Stimulated activated effector memory CD8-positive, alpha-beta T cell treated with anti-CD3 and anti-CD28 coated beads, Interleukin-12 subunit alpha, Interleukin-12 subunit beta, amount 100 ng/mL, for 72 hours (primary cell): ENCODE measurements at regions not wholly inside any gene's neighbourhood (a gene's known extent, or its start where the extent isn't known, plus 50 kb on each side); places are given as distances from the start of the nearest gene placed in this dataset.

Source experiments
- ATAC-seq: fragments of 150-1000 bp; cut with Tn5 transposase; 2 replicates; pipeline ENCODE4 v1.10.0; 2021
- DNase-seq, 2 donors: peaks; one replicate each; pipeline ENCODE4 v3.0.0; 2021 to 2022; ENCODE audit warnings: low spot score in 2 of 2
- H3K27ac Mint-ChIP-seq: one replicate; pipeline ENCODE4 v1.8.0; 2022; ENCODE audit warnings: mild to moderate bottlenecking, mixed read lengths
- H3K36me3 Mint-ChIP-seq: one replicate; pipeline ENCODE4 v1.8.0; 2022; ENCODE audit warnings: mild to moderate bottlenecking, mixed read lengths
- H3K4me1 Mint-ChIP-seq: one replicate; pipeline ENCODE4 v1.8.0; 2022; ENCODE audit warnings: mixed read lengths
- H3K4me3 Mint-ChIP-seq: one replicate; pipeline ENCODE4 v1.8.0; 2022; ENCODE audit warnings: mild to moderate bottlenecking, mixed read lengths
- H3K9me3 Mint-ChIP-seq: one replicate; pipeline ENCODE4 v1.8.0; 2022; ENCODE audit warnings: mixed read lengths

GRCh38 chr5:112616812-112617547 lies 120.7 kb upstream of the APC start:
- H3K36me3 Mint-ChIP-seq, result no peaks in the 10 kb centered on the region
- H3K4me3 Mint-ChIP-seq, result no peak overlapping the region
- no peaks in the 10 kb centered on the region for H3K9me3 Mint-ChIP-seq
- no peak for ATAC-seq
- DNase-seq, result no peak
- no peaks in the 10 kb centered on the region for H3K4me1 Mint-ChIP-seq
- H3K27ac Mint-ChIP-seq, result no peak overlapping the region

- no peak for ATAC-seq
- no peak for DNase-seq
- no peak overlapping the region for H3K27ac Mint-ChIP-seq
- no peaks in the 10 kb centered on the region for H3K9me3 Mint-ChIP-seq
- no peaks in the 10 kb centered on the region for H3K4me1 Mint-ChIP-seq
- H3K4me3 Mint-ChIP-seq, result no peak overlapping the region
- H3K36me3 Mint-ChIP-seq, result no peaks in the 10 kb centered on the region
Observed at GRCh38 chr5:112625246-112625645, 112.4 kb upstream of the APC start.

GRCh38 chr5:112625689-112626438 lies 111.8 kb upstream of the APC start:
- DNase-seq (no peak), ATAC-seq (no peak)
- Mint-ChIP-seq H3K4me1 (no peaks in the 10 kb centered on the region), H3K9me3 (no peaks in the 10 kb centered on the region), H3K4me3 (no peak overlapping the region), H3K27ac (no peak overlapping the region), H3K36me3 (no peaks in the 10 kb centered on the region)

- ATAC-seq, result no peak
- H3K36me3 Mint-ChIP-seq, result no peaks in the 10 kb centered on the region
- H3K27ac Mint-ChIP-seq, result no peak overlapping the region
- DNase-seq, result no peak
- H3K4me1 Mint-ChIP-seq, result no peaks in the 10 kb centered on the region
- no peak overlapping the region for H3K4me3 Mint-ChIP-seq
- no peaks in the 10 kb centered on the region for H3K9me3 Mint-ChIP-seq
Observed at GRCh38 chr5:112626715-112627114, 111.0 kb upstream of the APC start.

GRCh38 chr5:112628214-112628980 lies 109.3 kb upstream of the APC start:
- peaks cover 3% of the 10 kb centered on the region for H3K9me3 Mint-ChIP-seq
- ATAC-seq, result peak; percentile 11
- no peaks in the 10 kb centered on the region for H3K4me1 Mint-ChIP-seq
- H3K27ac Mint-ChIP-seq, result no peak overlapping the region
- no peaks in the 10 kb centered on the region for H3K36me3 Mint-ChIP-seq
- no peak overlapping the region for H3K4me3 Mint-ChIP-seq
- DNase-seq, result no peak

GRCh38 chr5:112630246-112631009 lies 107.3 kb upstream of the APC start:
- Mint-ChIP-seq H3K4me3 (no peak overlapping the region), H3K4me1 (no peaks in the 10 kb centered on the region), H3K9me3 (peaks cover 3% of the 10 kb centered on the region), H3K27ac (no peak overlapping the region), H3K36me3 (no peaks in the 10 kb centered on the region)
- DNase-seq (no peak), ATAC-seq (no peak)

- ATAC-seq (no peak), DNase-seq (no peak)
- peaks cover 3% of the 10 kb centered on the region for H3K9me3 Mint-ChIP-seq
- no peaks in the 10 kb centered on the region for H3K36me3 Mint-ChIP-seq
- no peak overlapping the region for H3K27ac Mint-ChIP-seq
- H3K4me1 Mint-ChIP-seq, result no peaks in the 10 kb centered on the region
- H3K4me3 Mint-ChIP-seq, result no peak overlapping the region
Observed at GRCh38 chr5:112634166-112634565, 103.5 kb upstream of the APC start.

- Mint-ChIP-seq H3K36me3 (no peaks in the 10 kb centered on the region), H3K4me1 (no peaks in the 10 kb centered on the region), H3K9me3 (peaks cover 3% of the 10 kb centered on the region), H3K4me3 (no peak overlapping the region), H3K27ac (no peak overlapping the region)
- ATAC-seq, result no peak
- DNase-seq, result no peak
Observed at GRCh38 chr5:112634796-112635195, 102.9 kb upstream of the APC start.

- no peak overlapping the region for H3K4me3 Mint-ChIP-seq
- H3K36me3 Mint-ChIP-seq, result no peaks in the 10 kb centered on the region
- H3K27ac Mint-ChIP-seq, result no peak overlapping the region
- no peaks in the 10 kb centered on the region for H3K4me1 Mint-ChIP-seq
- no peak for ATAC-seq
- DNase-seq, result no peak
- H3K9me3 Mint-ChIP-seq, result peaks cover 3% of the 10 kb centered on the region
Observed at GRCh38 chr5:112635276-112635675, 102.4 kb upstream of the APC start.

GRCh38 chr5:112635771-112636731 lies 101.6 kb upstream of the APC start:
- Mint-ChIP-seq H3K9me3 (peaks cover 3% of the 10 kb centered on the region), H3K27ac (no peak overlapping the region), H3K36me3 (no peaks in the 10 kb centered on the region)

GRCh38 chr5:112636751-112637150 lies 100.9 kb upstream of the APC start:
- DNase-seq (no peak), ATAC-seq (no peak)
- Mint-ChIP-seq H3K36me3 (no peaks in the 10 kb centered on the region), H3K4me3 (no peak overlapping the region), H3K27ac (no peak overlapping the region), H3K4me1 (no peaks in the 10 kb centered on the region), H3K9me3 (peaks cover 3% of the 10 kb centered on the region)

More at GRCh38 chr5:112635771-112636731, 101.6 kb upstream of the APC start:
- Mint-ChIP-seq H3K4me3 (no peak overlapping the region), H3K4me1 (no peaks in the 10 kb centered on the region)
- ATAC-seq, result no peak
- DNase-seq, result no peak

GRCh38 chr5:112637343-112637742 lies 100.3 kb upstream of the APC start:
- no peaks in the 10 kb centered on the region for H3K4me1 Mint-ChIP-seq
- ATAC-seq (no peak), DNase-seq (no peak)
- no peaks in the 10 kb centered on the region for H3K36me3 Mint-ChIP-seq
- H3K4me3 Mint-ChIP-seq, result no peak overlapping the region
- no peak overlapping the region for H3K27ac Mint-ChIP-seq
- H3K9me3 Mint-ChIP-seq, result peaks cover 3% of the 10 kb centered on the region

GRCh38 chr5:112640546-112640945 lies 97.1 kb upstream of the APC start:
- Mint-ChIP-seq H3K4me1 (no peaks in the 10 kb centered on the region), H3K9me3 (no peaks in the 10 kb centered on the region), H3K27ac (no peak overlapping the region), H3K36me3 (no peaks in the 10 kb centered on the region), H3K4me3 (no peak overlapping the region)
- DNase-seq (no peak), ATAC-seq (no peak)

- H3K9me3 Mint-ChIP-seq, result no peaks in the 10 kb centered on the region
- no peaks in the 10 kb centered on the region for H3K36me3 Mint-ChIP-seq
- no peak overlapping the region for H3K4me3 Mint-ChIP-seq
- no peak overlapping the region for H3K27ac Mint-ChIP-seq
- no peak for ATAC-seq
- no peaks in the 10 kb centered on the region for H3K4me1 Mint-ChIP-seq
- no peak for DNase-seq
Observed at GRCh38 chr5:112641515-112642110, 96.1 kb upstream of the APC start.
